SHP77 treated with DMSO at 0.1 percent for 48 hours (cell line): ENCODE measurements at regions not wholly inside any gene's neighbourhood (a gene's known extent, or its start where the extent isn't known, plus 50 kb on each side); places are given as distances from the start of the nearest gene placed in this dataset.

Experiments used
- DNase-seq: peaks from one replicate; lab custom pipeline; 2025; lab: John Stamatoyannopoulos, UW

GRCh38 chr9:80376180-80376579 lies 804.4 kb downstream of the TLE4 start:
- DNase-seq = no peak

- no peak for DNase-seq
These were observed 803.7 kb downstream of the TLE4 start for GRCh38 chr9:80375477-80375876.

GRCh38 chr9:80369641-80370040 lies 797.9 kb downstream of the TLE4 start:
- no peak for DNase-seq

DNA sequence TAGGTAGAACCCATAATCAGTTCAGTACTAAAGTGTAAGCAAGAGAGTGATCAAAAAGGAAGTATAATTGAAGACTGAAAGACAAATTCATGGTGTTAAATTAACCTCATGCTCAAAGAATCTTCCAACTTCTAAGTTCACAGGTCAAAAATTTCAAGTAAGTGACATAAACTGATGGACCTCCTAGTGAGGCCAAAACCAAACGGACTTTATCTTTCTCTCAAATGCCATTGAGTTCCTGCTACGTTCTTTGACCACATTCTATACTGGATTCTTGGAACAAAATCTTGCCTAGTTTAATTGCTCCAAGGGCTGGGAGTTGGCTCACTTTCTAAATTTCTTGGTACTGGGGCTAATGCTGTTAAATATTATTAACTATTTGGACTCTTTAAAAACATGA lies 794.9 kb downstream of the TLE4 start:
- DNase-seq = no peak

DNA sequence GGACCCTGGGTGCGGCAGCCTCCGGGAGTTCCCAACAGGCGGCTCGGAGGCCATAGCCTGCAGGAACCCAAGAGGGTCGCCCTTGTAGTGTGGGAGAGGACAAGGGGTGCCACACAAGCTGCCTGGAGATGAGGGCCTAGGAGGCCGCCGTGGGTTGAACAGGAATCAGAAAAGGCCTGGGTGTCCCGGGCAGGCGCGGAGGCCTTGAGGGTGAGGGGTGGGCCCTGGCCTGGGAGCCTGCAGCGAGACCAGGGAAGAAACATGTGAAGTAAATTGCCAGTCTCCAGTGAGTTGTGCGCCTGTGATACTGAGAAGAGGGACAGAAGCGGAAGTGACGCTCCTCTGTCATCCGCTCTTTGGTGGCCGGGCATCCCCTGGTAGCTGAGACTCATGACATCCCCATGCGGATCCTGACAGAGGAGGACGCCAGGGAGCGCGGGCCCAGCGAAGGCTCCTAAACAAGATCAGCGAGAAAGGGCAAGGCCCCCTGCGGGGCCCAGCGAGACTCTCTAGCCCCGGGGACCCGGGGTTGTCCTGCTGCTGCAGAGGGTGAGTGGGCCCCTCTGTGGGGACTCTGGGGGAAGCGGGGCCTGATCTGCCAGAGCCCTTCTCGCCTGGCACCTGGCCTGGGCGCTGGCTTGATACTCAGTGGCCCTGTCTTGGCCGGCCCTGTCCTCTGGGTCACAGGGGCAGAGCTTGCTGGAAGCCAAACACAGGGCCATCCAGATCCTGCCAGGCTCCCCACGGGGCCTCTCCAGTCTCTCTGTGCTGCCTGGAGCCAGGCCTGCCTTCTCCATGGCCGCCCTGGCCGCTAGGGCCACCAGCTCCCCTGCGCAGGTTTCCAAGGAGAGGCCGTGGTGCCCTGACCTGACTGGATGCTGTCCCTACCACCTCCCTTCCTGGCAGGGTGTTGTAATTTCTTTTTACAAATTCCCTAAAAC lies 788.4 kb downstream of the TLE4 start:
- no peak for DNase-seq

GRCh38 chr9:80359291-80359690 lies 787.5 kb downstream of the TLE4 start:
- DNase-seq = no peak

DNA sequence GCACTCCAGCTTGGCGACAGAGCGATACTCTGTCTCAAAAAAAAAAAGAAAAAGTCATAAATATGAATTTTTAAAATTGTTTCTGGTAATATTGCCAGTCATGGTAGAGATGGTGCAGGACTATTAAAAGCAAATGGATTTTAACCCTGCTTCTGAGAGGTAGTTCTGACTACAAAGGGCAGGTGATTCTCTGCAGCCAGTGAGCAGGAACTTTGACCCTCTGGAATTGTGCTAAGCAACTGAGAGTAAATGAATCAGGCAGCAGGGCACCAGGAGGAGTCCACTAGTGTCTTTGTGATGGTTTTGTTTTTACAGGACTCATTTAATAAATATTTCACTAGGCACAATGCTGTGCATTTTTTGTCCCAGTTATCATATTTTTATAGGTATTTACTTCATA lies 781.2 kb downstream of the TLE4 start:
- no peak for DNase-seq

- no peak for DNase-seq
These were observed 779.8 kb downstream of the TLE4 start for GRCh38 chr9:80351612-80352011.

DNA sequence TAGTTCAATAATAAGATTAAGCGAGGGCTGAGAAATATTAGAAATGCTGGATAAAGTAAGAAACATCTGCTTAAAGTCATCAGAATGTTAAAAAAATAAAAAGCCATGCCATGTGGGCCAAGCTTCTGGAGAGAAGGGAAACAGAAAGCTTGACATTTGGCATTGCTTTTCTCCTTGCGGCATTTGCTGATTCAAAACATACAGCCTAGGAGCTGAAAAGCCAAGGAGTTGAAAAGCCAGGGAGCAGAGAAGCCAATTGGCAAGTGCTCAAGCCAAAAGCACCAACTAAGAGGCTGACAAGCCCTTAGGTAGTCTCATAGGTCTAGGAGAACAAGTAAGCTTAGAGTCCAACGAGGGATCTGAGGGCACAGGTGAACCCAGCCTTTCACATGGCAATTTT lies 754.3 kb downstream of the TLE4 start:
- no peak for DNase-seq

DNA sequence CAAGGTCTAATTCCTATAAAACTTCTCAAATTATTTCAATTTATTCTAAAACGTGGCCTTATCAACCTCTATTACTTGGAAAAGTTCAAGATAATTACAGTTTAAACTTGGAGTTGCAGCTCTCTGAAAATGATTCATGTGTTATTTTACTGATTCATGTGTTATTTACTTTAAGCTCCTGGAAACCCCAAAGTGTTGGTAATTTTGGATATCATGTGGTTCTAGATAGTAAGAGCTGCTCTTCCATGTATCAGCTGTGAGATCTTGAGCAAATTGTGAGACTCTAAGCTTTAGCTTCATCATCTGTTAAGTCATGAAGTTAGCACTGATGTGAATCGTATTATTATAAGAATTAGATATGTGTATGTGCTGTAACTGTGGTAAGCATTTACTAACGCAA lies 749.2 kb downstream of the TLE4 start:
- no peak for DNase-seq

GRCh38 chr9:80320480-80320879 lies 748.7 kb downstream of the TLE4 start:
- DNase-seq = no peak

GRCh38 chr9:80305136-80305535 lies 733.4 kb downstream of the TLE4 start:
- DNase-seq = no peak

GRCh38 chr9:80294955-80295354 lies 723.2 kb downstream of the TLE4 start:
- no peak for DNase-seq

DNA sequence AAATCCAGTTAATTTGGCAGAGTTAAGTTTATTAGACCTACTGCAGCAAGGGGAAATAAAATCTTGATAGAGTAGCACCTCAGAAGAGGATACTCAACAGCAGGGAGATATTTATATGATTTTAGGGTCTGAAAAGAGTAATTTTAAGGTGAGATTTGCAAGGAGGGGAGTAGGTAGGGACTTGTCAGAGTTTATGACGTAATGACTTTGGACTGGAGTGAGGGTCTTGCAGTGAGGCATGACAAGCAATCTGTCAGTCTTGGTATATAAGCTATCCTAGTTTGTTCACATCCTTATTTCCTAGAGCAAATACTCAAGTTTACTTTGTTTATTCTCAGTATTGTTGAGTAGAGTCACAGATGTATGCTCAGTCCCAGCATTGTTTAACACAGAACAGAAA lies 722.6 kb downstream of the TLE4 start:
- no peak for DNase-seq

GRCh38 chr9:80292231-80292630 lies 720.5 kb downstream of the TLE4 start:
- DNase-seq = no peak

GRCh38 chr9:80285326-80285725 lies 713.6 kb downstream of the TLE4 start:
- no peak for DNase-seq

DNA sequence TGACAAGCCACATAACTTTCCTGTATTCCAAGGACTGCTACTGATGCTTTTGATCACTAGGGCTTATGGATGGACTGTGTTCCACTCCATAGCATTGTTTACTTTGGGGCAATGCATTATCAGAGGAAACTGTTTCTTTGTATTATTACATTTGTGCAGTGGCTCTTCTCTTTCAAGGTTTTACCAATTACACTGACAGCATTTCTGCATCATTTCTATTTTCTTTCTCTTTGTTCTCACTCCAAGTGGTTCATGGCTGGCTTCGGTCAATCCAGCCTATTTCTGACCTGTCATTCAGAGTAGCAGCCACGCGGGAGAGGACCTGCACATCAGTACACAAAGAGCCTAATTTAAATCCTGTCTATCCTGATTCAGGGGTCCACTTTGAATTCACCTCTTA lies 711.0 kb downstream of the TLE4 start:
- no peak for DNase-seq

- DNase-seq = no peak
These were observed 687.3 kb downstream of the TLE4 start for GRCh38 chr9:80259079-80259478.

DNA sequence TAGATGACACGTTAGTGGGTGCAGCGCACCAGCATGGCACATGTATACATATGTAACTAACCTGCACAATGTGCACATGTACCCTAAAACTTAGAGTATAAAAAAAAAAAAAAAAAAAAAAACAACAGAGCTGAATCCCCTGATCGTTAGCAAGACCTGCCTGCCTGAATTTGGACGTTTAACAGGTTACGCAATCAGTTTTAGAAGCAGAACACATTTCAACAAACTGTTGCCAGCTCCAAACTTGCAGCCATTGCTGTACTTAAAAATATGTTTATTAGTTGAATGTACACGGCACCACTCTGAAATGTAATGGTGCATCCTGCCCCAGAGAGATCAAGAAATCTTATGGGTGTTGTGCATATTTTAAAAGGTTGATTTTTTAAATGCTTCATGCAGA lies 680.0 kb downstream of the TLE4 start:
- DNase-seq = no peak

DNA sequence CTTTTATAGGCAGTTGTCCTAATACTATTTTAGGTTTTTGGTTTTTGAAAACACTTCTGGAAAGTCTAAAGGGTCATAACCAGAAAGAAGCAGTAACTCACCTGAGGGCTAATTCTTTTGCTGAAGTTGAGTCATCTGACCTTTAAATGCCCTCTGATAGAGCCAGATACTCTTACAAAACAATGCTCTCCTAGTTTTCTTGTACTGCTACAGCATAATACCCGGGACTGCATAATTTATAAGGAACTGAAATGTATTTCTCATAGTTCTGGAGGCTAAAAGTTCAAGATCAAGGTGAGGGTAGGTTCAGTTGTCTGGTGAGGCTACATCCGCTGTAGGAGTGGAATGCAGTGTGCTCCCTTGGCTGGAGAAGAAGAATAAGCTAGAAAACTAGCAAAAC lies 670.3 kb downstream of the TLE4 start:
- DNase-seq = no peak

DNA sequence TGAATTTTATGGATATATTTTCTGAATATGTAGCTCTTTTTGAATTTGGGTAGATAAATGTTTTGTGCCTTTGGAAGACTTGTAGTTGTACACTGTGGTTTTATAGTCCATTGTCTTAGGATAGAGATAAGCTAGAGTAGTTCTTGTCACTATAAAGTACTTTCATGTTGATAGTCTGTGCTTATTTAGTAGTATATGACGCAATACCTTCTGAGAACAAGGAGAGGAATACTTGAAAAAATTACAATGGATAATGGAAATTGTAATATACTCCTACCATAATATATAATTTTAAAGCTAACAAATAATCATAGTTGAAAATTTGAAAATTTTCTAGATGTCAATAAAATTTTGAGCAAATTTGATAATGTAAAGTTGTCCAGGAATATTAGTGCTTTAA lies 664.0 kb downstream of the TLE4 start:
- DNase-seq = no peak

DNA sequence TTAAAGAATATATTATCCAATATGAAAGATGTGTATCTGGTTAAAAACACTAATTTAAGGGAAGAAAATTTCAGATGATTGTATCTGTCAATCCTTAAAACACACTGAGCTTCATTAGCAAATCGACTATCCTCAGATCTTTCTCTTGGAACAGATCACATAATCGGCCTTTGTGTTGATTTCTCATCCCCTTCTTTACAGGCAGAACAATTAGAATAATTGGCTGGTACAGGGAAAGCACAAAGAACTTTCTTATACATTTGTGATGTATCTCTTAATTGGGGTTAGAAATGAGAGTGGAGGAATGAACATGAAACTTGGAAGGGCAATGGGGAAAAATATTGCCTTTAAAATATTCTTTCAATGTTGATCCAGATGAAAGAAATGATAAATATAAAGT lies 662.1 kb downstream of the TLE4 start:
- DNase-seq = no peak

DNA sequence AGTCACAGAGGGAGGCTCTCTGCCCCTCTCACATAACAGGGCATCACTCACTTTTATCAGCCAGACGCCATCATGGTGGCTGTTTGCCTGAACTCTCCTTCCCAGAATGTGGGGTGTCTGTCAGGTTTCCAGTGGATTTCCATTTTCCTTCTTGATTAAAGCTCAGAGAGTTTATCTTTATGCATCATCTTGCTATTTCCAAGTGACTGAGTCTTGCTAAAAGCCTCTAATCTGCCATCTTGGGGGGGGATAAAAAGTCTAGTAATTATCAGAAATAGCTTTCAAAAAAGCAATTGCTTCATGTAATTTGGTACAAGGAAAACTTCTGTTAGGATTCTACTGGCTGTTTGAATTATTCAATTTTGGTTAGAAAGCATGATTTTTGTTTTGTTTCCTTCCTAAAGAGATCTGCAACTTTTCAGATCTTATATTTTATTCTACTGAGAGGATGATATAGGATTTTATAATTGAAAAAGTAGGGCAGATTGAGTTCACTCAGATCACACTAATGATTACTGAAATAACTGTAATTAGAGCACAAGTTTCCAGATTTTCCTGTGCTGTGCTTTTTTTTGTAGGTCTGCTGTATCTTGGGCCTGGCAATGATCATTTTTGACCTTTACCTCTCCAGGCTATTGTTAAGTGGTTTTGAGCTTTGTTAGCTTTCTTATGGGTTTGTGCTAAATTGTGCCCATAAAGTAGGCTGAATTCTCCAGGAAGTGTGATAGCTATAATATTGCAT lies 661.5 kb downstream of the TLE4 start:
- no peak for DNase-seq
